Mesothelial cell of epicardium (in vitro differentiated cells): ENCODE measurements at regions not wholly inside any gene's neighbourhood (a gene's known extent, or its start where the extent isn't known, plus 50 kb on each side); places are given as distances from the start of the nearest gene placed in this dataset.

Source experiments
- DNase-seq, 2 experiments: peaks; one replicate each; pipeline ENCODE4 v3.0.0; 2021; ENCODE audit warnings: low spot score in 2 of 2; ENCODE audit not compliant: unreplicated experiment in 2 of 2
- H3K27ac Mint-ChIP-seq: 2 replicates; pipeline ENCODE4 v1.8.0; 2021; ENCODE audit warnings: mixed read lengths
- H3K27me3 Mint-ChIP-seq: 2 replicates; pipeline ENCODE4 v1.8.0; 2021; ENCODE audit warnings: low read depth, mixed read lengths
- H3K36me3 Mint-ChIP-seq: 2 replicates; pipeline ENCODE4 v1.8.0; 2021; ENCODE audit warnings: mixed read lengths
- H3K4me1 Mint-ChIP-seq: 2 replicates; pipeline ENCODE4 v1.8.0; 2021; ENCODE audit warnings: mixed read lengths
- H3K4me3 Mint-ChIP-seq: 2 replicates; pipeline ENCODE4 v1.8.0; 2021; ENCODE audit warnings: mild to moderate bottlenecking, moderate library complexity, mixed read lengths
- H3K9me3 Mint-ChIP-seq: 2 replicates; pipeline ENCODE4 v1.8.0; 2021; ENCODE audit warnings: mixed read lengths
- CTCF ChIP-seq: fragments of 200-600 bp; sonication (generic); IDR thresholded peaks from one replicate; pipeline ENCODE4 v1.5.0; 2021; ENCODE audit warnings: antibody characterized with exemption; ENCODE audit not compliant: unreplicated experiment

- Mint-ChIP-seq H3K36me3 (peaks cover 1% of the 10 kb centered on the region), H3K27me3 (no peaks in the 10 kb centered on the region), H3K4me1 (no peaks in the 10 kb centered on the region), H3K27ac (no peak overlapping the region), H3K4me3 (no peak overlapping the region), H3K9me3 (peaks cover 13% of the 10 kb centered on the region)
- no peak for DNase-seq
- no peak for TF ChIP-seq CTCF
Observed at GRCh38 chr6:147048930-147049329, 155.3 kb upstream of the STXBP5 start.

- DNase-seq, result no peak
- no peak for TF ChIP-seq CTCF
- Mint-ChIP-seq H3K9me3 (peaks cover 6% of the 10 kb centered on the region), H3K36me3 (no peaks in the 10 kb centered on the region), H3K4me3 (no peak overlapping the region), H3K4me1 (peaks cover 3% of the 10 kb centered on the region), H3K27ac (no peak overlapping the region), H3K27me3 (no peaks in the 10 kb centered on the region)
Observed at GRCh38 chr6:147053311-147053921, 150.8 kb upstream of the STXBP5 start.

- H3K27me3 Mint-ChIP-seq, result no peaks in the 10 kb centered on the region
- H3K4me3 Mint-ChIP-seq, result no peak overlapping the region
- no peak overlapping the region for H3K27ac Mint-ChIP-seq
- no peak for TF ChIP-seq CTCF
- H3K9me3 Mint-ChIP-seq, result peaks cover 5% of the 10 kb centered on the region
- H3K4me1 Mint-ChIP-seq, result peaks cover 3% of the 10 kb centered on the region
- DNase-seq, result no peak
- H3K36me3 Mint-ChIP-seq, result no peaks in the 10 kb centered on the region
Observed at GRCh38 chr6:147054158-147054557, 150.1 kb upstream of the STXBP5 start.

GRCh38 chr6:147054871-147055270 is 149.3 kb upstream of the STXBP5 start:
- Mint-ChIP-seq H3K4me1 (peaks cover 3% of the 10 kb centered on the region), H3K27ac (no peak overlapping the region), H3K36me3 (no peaks in the 10 kb centered on the region), H3K4me3 (no peak overlapping the region), H3K9me3 (no peaks in the 10 kb centered on the region), H3K27me3 (no peaks in the 10 kb centered on the region)
- TF ChIP-seq CTCF, result no peak
- DNase-seq, result no peak

GRCh38 chr6:147055821-147056392 is 148.3 kb upstream of the STXBP5 start:
- Mint-ChIP-seq H3K27me3 (no peaks in the 10 kb centered on the region), H3K36me3 (no peaks in the 10 kb centered on the region)
- TF ChIP-seq CTCF, result no peak

More at GRCh38 chr6:147055821-147056392, 148.3 kb upstream of the STXBP5 start:
- DNase-seq, result no peak
- H3K4me1 Mint-ChIP-seq, result peaks cover 3% of the 10 kb centered on the region
- H3K27ac Mint-ChIP-seq, result no peak overlapping the region
- no peak overlapping the region for H3K4me3 Mint-ChIP-seq
- H3K9me3 Mint-ChIP-seq, result no peaks in the 10 kb centered on the region
